ENCODE measurements at regions not wholly inside any gene's neighbourhood (a gene's known extent, or its start where the extent isn't known, plus 50 kb on each side); places are given as distances from the start of the nearest gene placed in this dataset.

- TF ChIP-seq POLR2AphosphoS5 (IDR thresholded peaks at IDR 0.05) (no peak), CTCF (IDR thresholded peaks at IDR 0.05) (no peak)
Measured at GRCh38 chr4:132387060-132387459, 762.0 kb upstream of the PCDH10 start.

All from prostate gland (tissue), 2 donors.